NCI-H1105 (cell line): ENCODE measurements at regions not wholly inside any gene's neighbourhood (a gene's known extent, or its start where the extent isn't known, plus 50 kb on each side); places are given as distances from the start of the nearest gene placed in this dataset.
A peak's percentile ranks its signal among the peaks of the same experiment; 100 is the strongest.

Source experiments
- DNase-seq: peaks from one replicate; lab custom pipeline; 2025; lab: John Stamatoyannopoulos, UW

DNA sequence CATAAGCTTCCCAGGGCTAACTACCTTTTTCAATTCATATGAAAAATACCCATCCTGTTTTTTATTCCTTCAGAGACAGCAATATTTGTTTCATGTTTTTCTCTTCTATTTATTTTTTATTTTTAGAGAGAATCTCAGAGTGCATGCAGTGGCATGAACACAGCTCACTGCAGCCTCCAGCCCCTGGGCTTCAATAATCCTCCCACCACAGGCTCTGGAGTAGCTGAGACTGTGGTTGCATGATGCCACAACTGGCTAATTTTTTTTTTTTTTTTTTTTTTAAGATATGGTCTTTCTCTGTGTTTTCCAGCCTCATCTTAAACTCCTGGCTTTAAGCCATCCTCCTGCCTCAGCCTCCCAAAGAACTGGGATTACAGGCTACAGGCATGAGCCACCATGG is 296.7 kb upstream of the AKR1E2 start:
- no peak for DNase-seq

DNA sequence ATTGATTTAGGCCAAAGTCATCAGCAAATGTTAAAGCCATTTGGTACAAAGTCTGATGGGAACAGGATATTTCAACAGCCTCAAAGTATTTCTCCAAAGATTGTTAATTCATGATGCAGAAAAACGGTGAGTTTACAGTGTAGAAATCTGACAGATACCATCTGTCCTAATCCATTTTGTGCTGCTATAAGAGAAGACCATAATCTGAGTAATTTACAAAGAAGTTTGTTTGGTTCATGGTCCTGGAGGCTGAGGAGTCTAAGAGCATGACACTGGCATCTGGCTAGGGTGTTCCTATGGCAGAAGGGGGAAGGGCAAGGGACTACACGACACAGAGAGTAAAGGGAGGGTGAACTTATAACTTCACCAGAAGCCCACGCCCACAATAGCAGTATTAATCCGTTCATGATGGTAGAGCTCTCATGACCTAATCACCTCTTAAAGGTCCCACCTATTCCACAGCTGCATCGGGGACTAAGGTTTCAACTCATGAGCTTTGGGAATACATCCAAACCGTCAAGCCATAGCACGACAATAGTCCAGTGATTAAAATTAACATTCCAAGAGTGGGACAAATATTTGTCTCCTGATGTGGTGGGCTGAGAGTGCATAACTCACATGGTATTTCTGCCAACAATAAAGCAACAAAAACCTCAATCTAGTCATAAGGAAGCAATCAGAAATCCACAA is 298.6 kb upstream of the AKR1E2 start:
- DNase-seq: no peak

DNA sequence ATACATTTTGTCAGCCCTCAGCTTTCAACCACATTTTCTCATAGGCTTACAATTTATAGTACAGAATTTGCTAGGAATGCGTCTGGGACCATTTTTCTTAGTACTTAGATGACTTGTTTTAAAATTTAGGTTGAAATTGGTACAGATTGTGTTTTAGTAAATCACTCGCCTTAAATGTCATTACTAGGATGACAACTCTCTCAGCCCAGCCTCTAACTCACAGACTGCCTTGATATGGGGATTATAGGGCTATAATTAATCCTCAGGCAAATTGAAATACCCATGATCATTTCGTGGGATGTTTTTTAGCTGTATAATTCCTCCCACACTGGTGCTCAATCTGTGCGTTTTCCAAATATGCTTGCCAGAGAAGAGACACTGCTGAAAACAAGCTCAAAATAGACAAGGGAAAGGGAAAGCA is 299.7 kb upstream of the AKR1E2 start:
- no peak for DNase-seq

DNA sequence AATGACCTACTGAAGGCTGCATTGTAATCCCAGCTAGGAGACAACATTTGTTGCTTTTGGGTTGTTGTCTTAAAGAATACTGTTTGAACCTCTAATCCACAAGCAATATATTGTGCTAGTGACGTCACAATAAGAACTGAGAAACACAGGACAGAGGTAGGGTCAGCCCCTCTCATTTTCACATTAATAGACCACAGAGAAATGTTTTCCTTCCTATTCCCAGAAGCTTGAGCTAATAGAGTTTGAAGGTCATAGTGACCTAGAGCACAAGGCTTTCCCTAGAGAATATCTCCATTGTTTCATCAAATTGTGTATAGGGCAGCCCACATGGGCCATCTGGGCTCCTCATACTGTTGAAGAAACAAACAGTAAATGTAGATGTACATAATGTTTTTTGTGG is 300.9 kb upstream of the AKR1E2 start:
- DNase-seq: no peak

DNA sequence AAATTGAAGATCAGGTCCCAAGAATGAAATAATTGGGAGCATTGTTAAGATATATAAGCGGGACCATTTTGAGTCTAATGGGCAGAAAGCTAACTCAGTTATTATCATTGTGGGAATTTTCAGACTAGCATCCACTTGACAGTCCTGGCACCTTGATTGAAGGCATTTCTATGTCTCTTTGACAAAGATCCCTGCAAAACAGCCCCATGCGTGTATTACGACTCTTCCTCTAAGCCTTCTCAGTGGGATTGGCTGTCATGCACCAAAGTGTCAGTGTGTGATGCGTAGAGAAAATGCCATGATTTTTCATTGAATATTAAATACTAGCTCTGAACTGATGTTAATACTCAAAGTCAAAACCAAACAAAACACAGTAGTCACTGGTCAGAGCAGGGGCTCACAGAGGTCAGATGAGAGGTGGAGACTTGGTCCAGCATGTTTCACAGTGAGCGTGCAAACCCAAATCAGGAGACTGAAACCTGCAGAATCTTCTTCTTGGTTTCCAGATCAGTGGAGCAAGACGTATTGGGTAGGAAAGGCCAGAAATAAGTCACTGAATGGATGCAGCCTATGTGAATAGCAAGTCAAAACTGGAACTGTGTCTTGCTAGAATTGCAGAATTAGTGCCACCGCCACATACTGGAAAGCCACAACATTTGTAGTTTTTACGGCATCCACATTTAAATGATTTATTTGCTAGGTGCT is 303.6 kb upstream of the AKR1E2 start:
- DNase-seq: no peak

DNA sequence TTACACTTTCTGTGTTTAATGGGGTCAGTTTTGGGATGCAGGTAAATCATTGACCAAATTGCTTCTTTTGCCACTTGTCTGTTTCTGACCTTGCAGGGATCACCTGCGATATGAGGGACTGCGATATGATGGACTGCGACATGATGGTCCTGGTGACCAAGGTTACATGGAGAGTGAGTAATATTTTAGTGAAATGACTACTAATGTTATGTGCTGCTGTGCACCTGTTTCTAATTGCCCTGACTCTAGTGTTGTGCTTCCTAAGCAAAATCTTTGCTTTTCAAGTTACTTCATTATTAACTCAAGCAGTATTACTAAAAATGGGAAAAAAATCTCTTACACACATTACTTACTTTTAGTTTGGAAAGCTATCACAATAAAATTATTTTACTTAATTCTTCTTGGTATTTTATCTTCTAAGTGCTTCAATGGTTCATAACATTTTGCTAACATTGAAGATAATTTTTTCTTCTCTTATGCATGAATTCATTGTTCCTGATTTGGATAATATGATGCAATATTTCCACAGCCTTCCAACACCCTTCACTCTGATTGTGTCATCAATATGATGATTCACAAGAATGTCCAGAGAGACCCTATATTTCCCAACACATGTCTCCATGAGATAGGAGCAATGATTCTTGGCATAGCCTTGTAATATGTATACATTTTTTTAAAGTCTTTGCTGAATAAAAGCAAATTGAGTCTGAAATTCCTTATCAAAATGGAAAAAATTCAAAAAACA is 306.2 kb upstream of the AKR1E2 start:
- no peak for DNase-seq

DNA sequence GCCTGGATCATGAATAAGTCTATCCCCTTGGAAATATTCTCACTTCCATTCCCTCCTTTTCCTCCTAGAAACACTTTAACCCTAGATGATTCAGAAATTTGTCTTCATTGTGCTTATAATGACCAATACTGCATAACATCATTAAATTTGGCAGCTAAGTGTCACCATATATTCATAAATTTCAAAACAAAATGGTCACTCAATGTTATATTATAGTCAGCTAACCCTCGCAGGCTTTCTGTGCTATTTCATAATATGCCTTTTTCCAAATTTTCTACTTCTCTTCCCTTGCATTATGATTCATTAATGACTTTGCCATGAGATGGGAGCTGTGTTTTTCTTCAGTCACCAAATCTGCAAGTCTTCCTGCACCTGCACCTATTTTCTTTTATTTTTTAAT is 308.3 kb upstream of the AKR1E2 start:
- no peak for DNase-seq

DNA sequence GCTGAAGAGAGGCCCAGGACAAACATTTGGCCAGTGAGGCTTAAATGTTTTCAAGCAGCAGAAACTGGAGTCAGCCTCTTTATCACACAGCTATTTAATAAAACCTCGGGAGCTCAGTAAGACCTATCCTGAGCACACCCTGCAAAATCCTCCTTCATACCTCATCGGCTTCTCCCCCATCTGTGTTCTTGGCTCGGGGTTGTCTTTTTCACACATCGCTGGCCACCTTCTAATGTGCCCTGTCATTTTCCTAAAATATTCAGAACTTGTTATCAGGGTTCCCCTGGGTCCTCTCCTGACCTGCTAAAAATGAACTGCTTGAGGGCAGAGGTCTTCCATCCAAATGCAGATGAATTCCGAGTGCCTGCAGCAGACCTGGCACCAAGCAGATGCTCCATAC is 310.3 kb upstream of the AKR1E2 start:
- no peak for DNase-seq

DNA sequence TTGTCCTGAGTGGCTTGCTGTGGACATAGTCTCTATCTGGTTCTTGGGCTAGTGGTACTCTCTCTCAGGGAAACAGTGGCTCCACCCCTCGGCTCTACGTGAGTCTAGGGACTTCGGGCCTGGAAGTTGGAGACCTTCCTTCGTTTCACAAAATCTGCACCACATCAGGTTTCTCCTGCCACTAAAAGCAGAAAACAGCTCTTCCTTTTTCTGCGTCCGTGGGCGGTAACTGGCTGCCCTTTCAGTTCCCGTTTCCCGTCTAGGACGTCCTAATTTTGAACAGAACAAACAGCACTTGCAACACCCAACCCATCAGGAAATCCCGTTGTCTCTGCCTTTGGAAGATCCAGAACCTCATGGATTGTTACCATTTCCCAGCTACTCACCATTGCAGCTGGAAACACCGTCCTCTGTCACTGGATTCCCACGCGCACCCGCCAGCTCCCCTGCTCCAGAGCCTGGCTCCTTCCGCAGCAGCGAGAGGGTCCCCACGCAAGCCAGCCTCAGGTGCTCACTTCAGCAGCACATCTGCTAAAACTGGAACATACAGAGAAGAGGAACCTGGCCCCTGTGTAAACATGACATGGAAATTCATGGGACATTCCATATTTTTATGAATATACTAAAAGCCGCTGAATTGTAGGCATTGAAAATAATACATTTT is 311.4 kb upstream of the AKR1E2 start:
- DNase-seq: no peak

DNA sequence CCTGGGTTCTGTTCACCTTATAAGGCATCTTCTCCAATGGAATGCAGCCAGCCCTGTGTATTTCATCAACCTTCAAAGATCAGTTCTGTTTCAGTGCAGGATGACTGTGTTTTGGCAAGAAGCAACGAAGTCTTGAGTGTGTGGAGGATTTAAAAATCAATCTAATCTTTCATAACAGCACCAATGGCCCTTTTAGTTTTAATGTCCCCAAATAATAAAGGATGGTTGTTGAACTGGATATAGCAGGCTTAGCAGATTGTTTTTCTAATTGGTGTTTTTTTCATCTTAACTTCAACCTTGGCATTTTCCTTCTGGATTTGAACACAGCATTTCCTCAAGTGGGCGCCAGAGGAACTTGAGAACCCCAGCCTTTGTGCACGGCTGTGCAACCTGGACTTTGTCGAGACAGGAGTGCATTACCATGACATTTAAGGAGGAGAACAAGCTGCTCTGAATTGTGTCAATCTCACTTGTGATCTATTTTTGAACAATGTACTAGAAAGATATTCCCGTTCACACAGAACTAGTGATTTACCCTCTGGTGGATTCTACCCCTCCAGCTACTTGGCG is 313.3 kb upstream of the AKR1E2 start:
- no peak for DNase-seq

DNA sequence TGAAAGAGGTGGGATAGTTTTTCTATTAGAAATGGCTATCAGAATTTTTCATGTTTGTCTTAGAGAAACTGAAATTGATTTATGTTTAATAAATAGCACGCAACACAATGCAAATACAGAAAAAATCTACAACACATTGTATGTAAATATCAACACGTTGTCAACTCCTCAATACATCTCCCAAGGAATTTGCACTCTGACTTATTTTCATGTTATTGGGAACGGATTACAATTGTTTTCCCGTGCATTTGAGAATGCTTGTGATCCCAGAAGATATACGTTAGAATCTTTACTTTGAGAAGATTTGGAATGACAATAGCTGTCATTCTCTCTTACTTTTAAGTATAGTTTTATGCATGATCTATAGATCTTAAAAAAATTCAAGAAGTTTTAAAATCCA is 313.8 kb upstream of the AKR1E2 start:
- DNase-seq: no peak

DNA sequence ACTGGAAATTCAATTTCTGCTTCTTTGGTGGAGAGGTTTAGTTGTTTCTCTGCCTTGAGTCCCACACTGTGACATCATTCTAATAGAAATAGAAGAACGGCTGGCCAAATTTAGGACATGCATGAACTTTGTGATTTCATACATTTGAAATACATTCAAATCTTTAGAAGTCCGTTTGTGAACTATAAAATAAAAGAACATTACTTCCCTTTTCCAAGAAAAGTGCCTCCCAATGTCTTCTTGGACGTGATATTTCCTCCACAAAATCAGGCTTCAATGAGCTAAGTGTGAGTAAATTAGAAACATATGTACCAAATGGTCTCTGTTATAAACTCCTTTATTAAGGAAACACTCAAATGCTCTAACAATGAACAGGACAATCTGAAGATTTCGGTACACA is 314.5 kb upstream of the AKR1E2 start:
- no peak for DNase-seq

DNA sequence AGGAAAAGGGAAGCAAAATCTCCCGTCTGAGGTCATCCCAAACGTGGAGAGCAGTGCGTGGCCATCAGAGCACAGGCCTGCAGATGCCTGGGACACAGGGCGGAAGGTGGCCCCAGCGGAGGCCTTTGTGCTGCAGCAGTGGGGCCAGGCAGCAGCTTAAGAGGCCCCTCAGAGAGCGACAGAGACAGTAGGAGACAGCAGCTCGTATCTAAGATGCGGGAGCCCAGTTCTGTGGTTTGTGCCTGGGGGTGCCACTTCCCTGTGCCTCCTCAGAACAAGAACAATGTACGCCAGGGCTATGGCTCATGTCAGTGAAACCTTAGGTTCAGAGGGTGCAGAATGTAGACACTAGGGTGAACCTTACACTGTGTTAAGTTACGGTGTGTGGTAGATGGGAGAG is 316.6 kb upstream of the AKR1E2 start:
- DNase-seq: no peak

DNA sequence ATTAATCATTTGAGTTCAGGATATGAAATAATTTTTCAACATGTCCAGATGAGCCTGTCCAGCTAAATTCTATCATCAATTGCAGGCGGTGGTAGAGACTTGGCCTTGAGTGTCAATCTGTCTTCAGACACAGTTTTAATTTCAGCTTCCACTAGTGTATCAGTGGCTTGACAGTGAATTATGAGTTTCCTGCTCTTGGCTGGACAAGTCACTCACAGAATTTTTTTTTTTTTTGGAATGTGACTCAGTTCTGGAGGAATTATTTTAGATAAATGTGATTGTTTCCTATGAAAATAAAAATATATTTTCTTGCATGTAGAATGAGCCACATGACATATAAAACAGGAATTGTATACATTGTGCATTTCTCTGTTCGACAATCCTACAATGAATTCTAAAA is 319.9 kb upstream of the AKR1E2 start:
- DNase-seq: no peak

DNA sequence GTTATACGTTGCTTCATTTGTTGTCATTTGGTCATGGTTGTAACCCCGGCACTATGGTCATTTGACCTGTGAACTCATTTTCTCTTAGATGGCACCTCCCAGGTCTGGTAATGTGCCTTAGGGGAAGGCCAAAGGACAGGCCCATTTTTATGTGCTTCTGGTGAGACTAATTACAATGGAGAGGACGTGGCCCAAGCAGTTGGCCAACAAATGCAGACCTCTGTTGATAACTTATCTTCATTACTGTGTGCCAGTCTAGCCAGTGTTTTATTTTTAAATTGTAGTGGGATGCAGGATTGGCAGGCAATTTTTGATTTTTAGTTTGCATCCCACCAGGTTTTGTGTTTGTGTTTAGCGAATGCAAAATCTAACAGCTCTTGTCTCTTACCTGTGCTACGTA is 321.5 kb upstream of the AKR1E2 start:
- no peak for DNase-seq

DNA sequence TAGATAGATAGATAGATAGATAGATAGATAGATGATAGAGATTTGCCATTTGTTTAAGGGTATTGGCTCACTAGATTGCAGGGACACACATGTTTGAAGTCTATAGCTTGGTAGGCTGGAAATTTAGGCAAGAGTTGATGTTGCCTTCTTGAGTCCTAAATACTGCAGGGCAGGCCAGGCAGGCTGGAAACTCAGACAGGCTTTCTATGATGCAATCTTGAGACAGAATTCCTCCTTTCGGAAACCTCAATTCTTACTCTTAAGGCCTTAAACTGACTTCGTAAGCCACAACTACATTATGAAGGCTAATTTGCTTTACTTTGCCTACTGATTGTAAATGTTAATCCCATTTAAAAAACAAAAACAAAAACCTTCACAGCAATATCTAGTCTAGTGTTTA is 322.9 kb upstream of the AKR1E2 start:
- no peak for DNase-seq

DNA sequence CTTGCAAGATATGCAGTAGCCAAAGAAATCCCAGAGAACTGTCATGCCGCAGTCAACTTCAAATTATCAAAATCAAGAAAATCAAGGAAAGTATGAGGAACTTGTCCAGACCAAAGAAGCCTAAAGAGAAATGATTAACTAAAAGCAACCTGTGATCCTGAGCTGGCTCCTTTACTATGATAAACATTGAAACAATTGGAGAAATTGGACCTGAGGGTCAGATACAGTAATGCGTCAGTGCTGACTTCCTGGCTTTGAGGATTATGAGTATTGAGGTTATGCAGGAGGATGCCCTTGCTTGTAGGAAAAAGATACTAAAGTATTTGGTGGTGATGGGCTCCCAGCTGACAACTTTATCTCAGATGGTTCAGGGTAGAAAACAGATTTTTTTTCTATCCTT is 324.7 kb upstream of the AKR1E2 start:
- DNase-seq: no peak

DNA sequence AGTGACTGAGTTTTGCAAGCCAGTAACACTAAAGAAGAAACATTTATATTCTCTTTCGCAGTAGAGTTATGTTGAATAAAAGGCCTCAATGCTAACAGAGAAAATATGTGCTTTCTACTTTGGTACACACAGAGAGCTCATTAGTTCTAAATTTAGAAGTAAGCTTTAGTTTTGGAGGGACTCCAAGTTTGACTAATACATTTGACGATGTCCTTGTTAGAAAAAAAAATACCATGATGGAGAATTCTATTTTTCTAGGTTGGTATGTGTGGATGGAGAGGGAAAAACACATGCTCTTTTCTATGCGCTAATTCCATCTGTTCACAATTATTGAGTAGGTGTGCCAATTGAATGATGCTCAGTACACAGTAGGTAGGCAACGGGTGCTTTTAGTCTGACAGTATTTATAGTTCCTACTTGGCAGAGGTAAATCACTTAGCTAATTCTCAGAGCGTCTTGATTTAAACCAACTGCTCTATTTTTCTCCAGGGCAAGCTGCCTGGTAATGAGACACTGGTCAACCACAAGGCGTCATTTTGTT is 327.2 kb upstream of the AKR1E2 start:
- peak; percentile 5 for DNase-seq

DNA sequence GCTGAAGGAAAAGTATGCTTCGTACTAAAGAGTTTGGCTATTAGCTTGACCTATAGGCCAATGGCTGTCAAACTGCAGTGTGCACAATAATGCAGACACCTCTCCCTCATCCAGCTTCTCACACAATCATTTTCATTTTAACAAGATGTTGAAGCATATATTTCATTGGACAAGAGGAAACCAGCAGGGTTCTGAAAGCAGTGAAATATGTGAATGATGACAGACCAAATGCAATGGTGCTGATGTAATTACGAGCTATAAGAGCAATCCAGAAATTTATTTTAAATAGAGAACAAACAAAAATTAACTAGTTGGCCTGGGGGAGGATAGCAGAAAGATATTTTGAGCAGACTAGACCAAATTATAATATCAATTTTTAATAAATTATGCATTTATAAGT is 331.5 kb upstream of the AKR1E2 start:
- no peak for DNase-seq

DNA sequence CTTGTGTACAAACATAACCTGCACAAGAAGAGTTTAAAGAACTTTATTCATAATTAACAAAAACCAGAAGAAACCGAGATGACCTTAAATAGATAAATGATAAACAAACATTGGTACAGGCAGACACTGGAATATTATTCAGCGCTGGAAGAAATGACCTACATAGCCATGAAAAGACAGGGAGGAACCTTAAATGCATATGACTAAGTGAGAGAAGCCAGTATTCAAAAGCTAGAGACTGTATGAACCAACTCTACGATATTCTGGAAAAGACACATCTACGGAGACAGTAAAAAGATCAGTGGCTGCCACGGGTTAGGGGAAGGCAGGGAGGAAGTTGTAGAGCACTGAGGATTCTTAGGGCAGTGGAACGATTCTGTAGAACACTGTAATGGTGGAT is 333.8 kb upstream of the AKR1E2 start:
- DNase-seq: no peak

DNA sequence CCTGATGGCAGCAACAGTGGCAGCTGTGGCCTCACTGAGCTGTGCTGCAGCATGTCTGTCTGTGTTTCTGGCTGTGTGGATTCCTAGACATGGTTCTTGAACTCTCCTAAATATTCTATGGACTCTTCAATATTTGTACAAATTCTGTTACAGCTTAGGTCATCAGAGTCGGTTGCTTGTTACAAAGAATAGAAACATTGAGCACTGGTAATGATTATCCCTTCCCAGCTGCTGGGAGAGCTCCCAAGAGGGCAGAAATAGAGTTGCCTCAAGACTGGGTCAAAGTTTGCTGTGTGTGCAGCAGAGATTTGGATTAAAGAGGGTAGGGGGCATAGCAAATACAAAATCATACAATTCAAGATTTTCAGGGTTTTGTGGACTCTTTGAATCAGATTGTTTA is 337.1 kb upstream of the AKR1E2 start:
- DNase-seq: no peak

DNA sequence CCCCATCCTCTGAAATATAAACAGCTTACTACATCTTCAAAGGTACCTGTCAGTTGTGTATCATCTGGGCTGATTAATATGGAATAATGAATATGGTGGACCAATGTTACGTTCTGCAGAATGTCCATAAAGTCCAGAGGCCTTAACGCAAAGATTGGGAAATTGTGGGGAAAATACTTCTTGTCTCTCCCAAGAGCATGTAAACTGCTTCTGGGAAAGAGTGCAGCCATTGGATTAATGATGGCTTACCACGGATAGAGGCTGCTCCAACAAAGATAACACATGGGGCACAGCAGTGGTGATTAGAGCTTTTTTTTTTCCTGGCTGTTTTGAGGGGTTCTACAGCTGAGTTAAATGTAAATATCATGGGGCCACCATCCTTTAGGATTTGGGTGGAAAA is 340.4 kb upstream of the AKR1E2 start:
- no peak for DNase-seq
